ENCODE measurements at regions not wholly inside any gene's neighbourhood (a gene's known extent, or its start where the extent isn't known, plus 50 kb on each side); places are given as distances from the start of the nearest gene placed in this dataset.

DNA sequence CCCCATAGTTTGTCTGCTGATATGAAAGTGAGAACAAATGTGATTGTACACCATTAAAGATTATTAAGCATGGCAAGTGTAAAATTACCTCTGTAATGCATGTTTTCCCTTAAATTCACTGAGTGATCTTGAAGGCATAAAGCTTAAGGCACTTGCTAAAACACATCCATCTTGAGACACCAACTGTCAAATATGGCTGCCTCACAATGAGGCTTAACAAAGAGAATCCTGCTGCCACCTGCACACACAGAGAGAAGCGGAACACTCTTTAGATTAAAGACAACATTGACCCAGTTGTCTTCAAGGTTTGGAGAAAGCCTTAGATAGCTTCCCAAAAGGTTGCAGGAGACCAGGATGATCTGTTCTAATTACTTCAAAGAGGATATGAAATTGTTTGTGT is 803.6 kb upstream of the GYPC start:
- Mint-ChIP-seq H3K4me1 (ENCODE audit: unreplicated experiment) (no peaks in the 10 kb centered on the region), H3K27me3 (ENCODE audit: unreplicated experiment) (no peaks in the 10 kb centered on the region), H3K27ac (ENCODE audit: unreplicated experiment) (no peak overlapping the region), H3K4me3 (ENCODE audit: unreplicated experiment) (no peak overlapping the region), H3K36me3 (ENCODE audit: low read depth, unreplicated experiment) (no peaks in the 10 kb centered on the region), H3K9me3 (ENCODE audit: unreplicated experiment) (no peaks in the 10 kb centered on the region)
- TF ChIP-seq, protein P1, sequence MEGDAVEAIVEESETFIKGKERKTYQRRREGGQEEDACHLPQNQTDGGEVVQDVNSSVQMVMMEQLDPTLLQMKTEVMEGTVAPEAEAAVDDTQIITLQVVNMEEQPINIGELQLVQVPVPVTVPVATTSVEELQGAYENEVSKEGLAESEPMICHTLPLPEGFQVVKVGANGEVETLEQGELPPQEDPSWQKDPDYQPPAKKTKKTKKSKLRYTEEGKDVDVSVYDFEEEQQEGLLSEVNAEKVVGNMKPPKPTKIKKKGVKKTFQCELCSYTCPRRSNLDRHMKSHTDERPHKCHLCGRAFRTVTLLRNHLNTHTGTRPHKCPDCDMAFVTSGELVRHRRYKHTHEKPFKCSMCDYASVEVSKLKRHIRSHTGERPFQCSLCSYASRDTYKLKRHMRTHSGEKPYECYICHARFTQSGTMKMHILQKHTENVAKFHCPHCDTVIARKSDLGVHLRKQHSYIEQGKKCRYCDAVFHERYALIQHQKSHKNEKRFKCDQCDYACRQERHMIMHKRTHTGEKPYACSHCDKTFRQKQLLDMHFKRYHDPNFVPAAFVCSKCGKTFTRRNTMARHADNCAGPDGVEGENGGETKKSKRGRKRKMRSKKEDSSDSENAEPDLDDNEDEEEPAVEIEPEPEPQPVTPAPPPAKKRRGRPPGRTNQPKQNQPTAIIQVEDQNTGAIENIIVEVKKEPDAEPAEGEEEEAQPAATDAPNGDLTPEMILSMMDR (IDR thresholded peaks at IDR 0.05; ENCODE audit: unreplicated experiment) = no peak
- no peak for DNase-seq (ENCODE audit: low spot score)

DNA sequence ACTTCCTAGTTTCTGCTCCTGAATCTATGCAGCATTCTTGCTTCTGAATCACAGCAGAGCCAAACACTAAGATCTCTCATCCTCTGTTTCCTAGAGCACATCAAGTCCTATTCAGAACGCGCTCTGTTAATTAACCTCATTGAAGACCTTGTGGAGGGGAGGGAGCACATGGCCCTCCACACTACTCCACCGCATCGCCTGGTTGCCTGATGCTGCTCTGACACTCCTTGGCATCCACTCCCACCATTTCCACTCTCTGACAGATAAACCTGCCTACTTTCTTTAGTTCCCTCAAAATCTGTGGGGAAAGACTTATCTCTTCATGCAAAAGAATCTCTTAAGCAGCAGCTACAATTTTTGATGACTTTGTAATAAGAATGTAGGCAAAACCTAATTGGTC is 802.3 kb upstream of the GYPC start:
- Mint-ChIP-seq H3K4me3 (ENCODE audit: unreplicated experiment) (no peak overlapping the region), H3K4me1 (ENCODE audit: unreplicated experiment) (no peaks in the 10 kb centered on the region), H3K27me3 (ENCODE audit: unreplicated experiment) (no peaks in the 10 kb centered on the region), H3K9me3 (ENCODE audit: unreplicated experiment) (no peaks in the 10 kb centered on the region), H3K27ac (ENCODE audit: unreplicated experiment) (no peak overlapping the region), H3K36me3 (ENCODE audit: low read depth, unreplicated experiment) (no peaks in the 10 kb centered on the region)
- TF ChIP-seq, protein P1 (IDR thresholded peaks at IDR 0.05; ENCODE audit: unreplicated experiment) = no peak
- DNase-seq (ENCODE audit: low spot score) = no peak

DNA sequence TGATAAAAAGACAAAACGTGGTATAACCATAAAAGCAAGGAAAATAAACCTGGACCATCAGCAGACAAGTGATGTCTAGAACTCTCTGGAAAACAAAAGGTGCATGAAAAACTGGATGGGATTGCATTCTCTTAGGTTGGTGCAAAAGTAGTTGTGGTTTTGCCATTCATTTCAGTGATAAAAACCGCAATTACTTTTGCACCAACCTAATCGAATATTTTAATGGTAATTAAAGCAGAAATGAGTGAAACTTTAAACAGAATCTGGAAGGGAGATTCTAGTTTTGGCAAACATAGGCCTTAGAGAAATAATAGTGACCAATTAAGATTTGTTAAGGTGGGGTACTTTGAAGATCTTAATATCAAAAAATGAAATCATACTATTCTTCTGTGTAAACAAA is 800.8 kb upstream of the GYPC start:
- DNase-seq (ENCODE audit: low spot score) = no peak
- Mint-ChIP-seq H3K4me1 (ENCODE audit: unreplicated experiment) (no peaks in the 10 kb centered on the region), H3K36me3 (ENCODE audit: low read depth, unreplicated experiment) (no peaks in the 10 kb centered on the region), H3K27me3 (ENCODE audit: unreplicated experiment) (no peaks in the 10 kb centered on the region), H3K9me3 (ENCODE audit: unreplicated experiment) (no peaks in the 10 kb centered on the region), H3K27ac (ENCODE audit: unreplicated experiment) (no peak overlapping the region), H3K4me3 (ENCODE audit: unreplicated experiment) (no peak overlapping the region)
- TF ChIP-seq, protein P1 (IDR thresholded peaks at IDR 0.05; ENCODE audit: unreplicated experiment) = no peak

DNA sequence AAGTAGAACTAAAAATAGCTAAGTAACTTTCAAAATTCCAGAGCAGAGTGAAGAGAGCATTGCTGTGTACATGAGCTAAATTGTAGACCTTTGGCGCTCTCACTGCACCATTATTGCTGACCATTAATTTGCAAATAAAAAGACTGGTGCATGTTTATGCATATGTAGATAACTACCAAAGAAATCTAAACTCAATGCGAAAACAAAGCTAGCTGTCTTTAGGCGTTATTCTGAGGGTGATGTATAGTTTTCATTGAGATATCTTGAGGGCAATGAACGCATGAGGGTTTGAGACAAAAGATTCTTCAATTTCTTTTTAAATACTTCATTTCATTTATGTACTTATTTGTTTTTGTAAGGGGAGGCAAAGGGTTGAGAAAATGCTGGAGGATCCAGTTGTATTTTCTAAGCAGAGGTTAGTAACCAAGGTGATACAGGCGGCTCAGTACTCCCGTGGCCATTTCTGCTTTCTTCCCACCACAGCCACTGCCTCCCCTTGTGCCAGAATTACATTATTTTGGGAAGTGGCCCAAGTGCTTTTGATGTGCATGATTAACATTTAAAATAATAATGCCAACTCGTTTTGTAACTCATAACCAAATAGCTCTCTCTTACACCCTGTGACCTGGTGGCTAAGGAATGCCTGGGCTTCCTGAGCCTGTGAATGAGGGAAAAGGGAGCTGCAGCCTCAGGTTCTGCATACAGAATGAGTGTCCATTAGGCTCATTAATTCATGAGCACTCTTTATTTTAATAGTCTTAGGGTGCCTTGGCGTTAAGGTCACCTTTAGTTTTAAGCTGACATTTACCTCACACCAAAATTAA is 797.8 kb upstream of the GYPC start:
- TF ChIP-seq, protein P1 (IDR thresholded peaks at IDR 0.05; ENCODE audit: unreplicated experiment) = no peak
- no peaks in the 10 kb centered on the region for H3K9me3 Mint-ChIP-seq (ENCODE audit: unreplicated experiment)
- no peaks in the 10 kb centered on the region for H3K4me1 Mint-ChIP-seq (ENCODE audit: unreplicated experiment)
- no peaks in the 10 kb centered on the region for H3K36me3 Mint-ChIP-seq (ENCODE audit: low read depth, unreplicated experiment)
- no peaks in the 10 kb centered on the region for H3K27me3 Mint-ChIP-seq (ENCODE audit: unreplicated experiment)
- H3K27ac Mint-ChIP-seq (ENCODE audit: unreplicated experiment) = no peak overlapping the region
- no peak for DNase-seq (ENCODE audit: low spot score)
- H3K4me3 Mint-ChIP-seq (ENCODE audit: unreplicated experiment) = no peak overlapping the region

DNA sequence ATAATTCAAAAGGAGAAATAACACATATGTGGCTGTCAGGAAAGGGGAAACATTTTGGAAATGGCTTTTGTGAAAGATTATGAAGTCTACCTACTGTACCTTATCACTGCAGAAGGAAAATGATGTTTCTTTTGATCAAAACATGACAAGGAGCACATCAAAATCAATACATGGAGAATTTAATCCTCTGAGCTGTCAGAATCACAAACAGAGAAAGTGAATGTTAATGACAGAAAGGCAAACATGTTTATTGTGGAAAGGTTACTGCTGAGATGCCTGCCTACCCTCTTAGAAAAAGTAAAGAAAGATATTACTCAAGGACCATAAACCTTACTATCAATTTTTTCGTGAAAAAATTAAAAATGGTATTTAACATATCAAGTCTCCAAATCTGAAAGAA is 794.5 kb upstream of the GYPC start:
- Mint-ChIP-seq H3K9me3 (ENCODE audit: unreplicated experiment) (no peaks in the 10 kb centered on the region), H3K36me3 (ENCODE audit: low read depth, unreplicated experiment) (no peaks in the 10 kb centered on the region), H3K27ac (ENCODE audit: unreplicated experiment) (no peak overlapping the region), H3K4me1 (ENCODE audit: unreplicated experiment) (no peaks in the 10 kb centered on the region), H3K27me3 (ENCODE audit: unreplicated experiment) (no peaks in the 10 kb centered on the region), H3K4me3 (ENCODE audit: unreplicated experiment) (no peak overlapping the region)
- DNase-seq (ENCODE audit: low spot score) = no peak
- TF ChIP-seq, protein P1 (IDR thresholded peaks at IDR 0.05; ENCODE audit: unreplicated experiment) = no peak

All from endothelial cell (in vitro differentiated cells).